ENCODE measurements at regions not wholly inside any gene's neighbourhood (a gene's known extent, or its start where the extent isn't known, plus 50 kb on each side); places are given as distances from the start of the nearest gene placed in this dataset.

GRCh38 chr1:73467731-73468130 lies 730.2 kb downstream of the LRRIQ3 start:
- TF ChIP-seq POLR2A (IDR thresholded peaks at IDR 0.05), result no peak
- no peak for TF ChIP-seq CTCF (IDR thresholded peaks at IDR 0.05)

All from body of pancreas (tissue), 4 donors.